ENCODE measurements at regions not wholly inside any gene's neighbourhood (a gene's known extent, or its start where the extent isn't known, plus 50 kb on each side); places are given as distances from the start of the nearest gene placed in this dataset.

DNA sequence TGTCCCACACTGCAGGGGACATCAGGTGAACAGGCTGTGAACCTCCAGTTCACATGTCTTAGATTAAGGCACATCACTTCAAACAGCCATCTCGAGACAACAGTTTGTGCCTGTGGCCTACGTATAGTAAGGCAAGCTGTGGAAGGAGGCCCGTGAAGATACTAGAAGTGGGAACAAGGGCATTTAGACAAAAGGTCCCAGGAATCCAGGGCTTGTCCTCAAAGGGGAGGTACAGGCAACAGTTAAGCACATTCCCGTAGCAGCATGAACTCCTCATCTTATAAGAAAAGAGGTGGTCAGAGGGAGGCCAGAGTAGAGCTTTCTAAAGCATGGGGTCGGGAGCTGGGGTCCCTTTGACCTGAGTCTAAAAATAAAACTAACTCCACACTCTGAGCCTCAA, 122.5 kb upstream of the TRPM3 start:
- Histone ChIP-seq H3K4me3 (no peak overlapping the region), H3K9me3 (no peaks in the 10 kb centered on the region), H3K27ac (no peak overlapping the region), H3K27me3 (no peaks in the 10 kb centered on the region), H3K36me3 (no peaks in the 10 kb centered on the region), H3K4me1 (no peaks in the 10 kb centered on the region)
- TF ChIP-seq, protein P1, sequence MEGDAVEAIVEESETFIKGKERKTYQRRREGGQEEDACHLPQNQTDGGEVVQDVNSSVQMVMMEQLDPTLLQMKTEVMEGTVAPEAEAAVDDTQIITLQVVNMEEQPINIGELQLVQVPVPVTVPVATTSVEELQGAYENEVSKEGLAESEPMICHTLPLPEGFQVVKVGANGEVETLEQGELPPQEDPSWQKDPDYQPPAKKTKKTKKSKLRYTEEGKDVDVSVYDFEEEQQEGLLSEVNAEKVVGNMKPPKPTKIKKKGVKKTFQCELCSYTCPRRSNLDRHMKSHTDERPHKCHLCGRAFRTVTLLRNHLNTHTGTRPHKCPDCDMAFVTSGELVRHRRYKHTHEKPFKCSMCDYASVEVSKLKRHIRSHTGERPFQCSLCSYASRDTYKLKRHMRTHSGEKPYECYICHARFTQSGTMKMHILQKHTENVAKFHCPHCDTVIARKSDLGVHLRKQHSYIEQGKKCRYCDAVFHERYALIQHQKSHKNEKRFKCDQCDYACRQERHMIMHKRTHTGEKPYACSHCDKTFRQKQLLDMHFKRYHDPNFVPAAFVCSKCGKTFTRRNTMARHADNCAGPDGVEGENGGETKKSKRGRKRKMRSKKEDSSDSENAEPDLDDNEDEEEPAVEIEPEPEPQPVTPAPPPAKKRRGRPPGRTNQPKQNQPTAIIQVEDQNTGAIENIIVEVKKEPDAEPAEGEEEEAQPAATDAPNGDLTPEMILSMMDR (IDR thresholded peaks at IDR 0.05 in 4 of 5, conservative IDR thresholded peaks at IDR 0.05 in 1 of 5) = no peak
- no peak for TF ChIP-seq POLR2A (IDR thresholded peaks at IDR 0.05)
- in situ Hi-C loops (cut with MboI; ENCODE audit: low sequenced_read_pairs in 4 of 4) (loop anchor here in 1 of 4 donors (25.0 kb wide), 1 partner anchor 582 kb away; no protein-coding TSS in a partner anchor), intact Hi-C loops (cut with DNase I; ENCODE audit: low total_unique reads) (no loop called here)
- ATAC-seq = no peak
- no peak for DNase-seq

DNA sequence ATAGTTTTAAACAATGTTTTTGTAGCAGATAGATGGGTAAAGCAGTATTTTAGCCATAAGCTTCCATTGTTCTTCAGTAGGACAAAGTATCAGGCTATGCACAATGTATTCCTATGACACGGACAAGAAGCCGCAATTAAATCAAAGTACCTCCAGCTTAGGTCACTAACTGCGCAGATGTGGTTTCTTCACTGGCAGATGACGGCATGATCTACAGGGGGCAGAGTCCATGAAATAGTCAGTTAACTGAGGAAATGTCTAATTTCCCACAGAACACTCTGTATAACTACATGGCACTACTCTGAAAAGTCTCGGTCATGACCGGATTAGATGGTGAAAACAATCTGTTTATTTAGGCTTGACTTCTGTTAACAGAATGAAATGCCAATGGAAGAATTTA, 120.7 kb upstream of the TRPM3 start:
- Histone ChIP-seq H3K9me3 (no peaks in the 10 kb centered on the region), H3K4me1 (no peaks in the 10 kb centered on the region), H3K27me3 (no peaks in the 10 kb centered on the region), H3K4me3 (no peak overlapping the region), H3K36me3 (no peaks in the 10 kb centered on the region), H3K27ac (no peak overlapping the region)
- DNase-seq (no peak), ATAC-seq (no peak)
- intact Hi-C loops (cut with DNase I; ENCODE audit: low total_unique reads) = no loop called here
- TF ChIP-seq POLR2A (IDR thresholded peaks at IDR 0.05) = no peak
- TF ChIP-seq, protein P1 (IDR thresholded peaks at IDR 0.05 in 4 of 5, conservative IDR thresholded peaks at IDR 0.05 in 1 of 5) = no peak
- in situ Hi-C loops (cut with MboI; ENCODE audit: low sequenced_read_pairs in 4 of 4) = loop anchor here in 1 of 4 donors (25.0 kb wide), 1 partner anchor 580 kb away; no protein-coding TSS in a partner anchor

DNA sequence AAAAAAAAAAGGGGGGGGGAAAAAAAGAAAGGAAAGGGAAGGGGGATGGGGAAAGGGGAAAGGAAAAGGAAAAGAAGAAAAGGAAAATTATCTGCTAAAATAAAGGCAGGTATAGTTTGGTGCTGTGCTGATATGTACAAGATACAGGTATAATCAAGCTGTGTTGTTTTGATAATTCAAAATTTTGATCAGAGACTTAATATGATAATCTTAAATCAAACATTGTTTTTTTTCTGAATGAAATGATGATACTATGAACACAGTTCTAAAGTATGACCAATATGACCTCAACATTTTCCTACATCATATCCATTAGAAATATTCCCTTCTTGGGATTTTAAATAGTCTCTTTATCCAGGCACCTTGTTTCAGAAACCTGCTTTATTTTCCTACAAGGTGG, 115.6 kb upstream of the TRPM3 start:
- no peaks in the 10 kb centered on the region for H3K27me3 ChIP-seq
- no peaks in the 10 kb centered on the region for H3K36me3 ChIP-seq
- ATAC-seq = no peak
- in situ Hi-C loops (cut with MboI; ENCODE audit: low sequenced_read_pairs in 4 of 4) (loop anchor here in 1 of 4 donors (25.0 kb wide), 1 partner anchor 575 kb away; no protein-coding TSS in a partner anchor), intact Hi-C loops (cut with DNase I; ENCODE audit: low total_unique reads) (no loop called here)
- no peaks in the 10 kb centered on the region for H3K4me1 ChIP-seq
- no peaks in the 10 kb centered on the region for H3K9me3 ChIP-seq
- H3K4me3 ChIP-seq = no peak overlapping the region
- H3K27ac ChIP-seq = no peak overlapping the region
- no peak for DNase-seq
- no peak for TF ChIP-seq POLR2A (IDR thresholded peaks at IDR 0.05)
- TF ChIP-seq, protein P1 (IDR thresholded peaks at IDR 0.05 in 4 of 5, conservative IDR thresholded peaks at IDR 0.05 in 1 of 5) = no peak

DNA sequence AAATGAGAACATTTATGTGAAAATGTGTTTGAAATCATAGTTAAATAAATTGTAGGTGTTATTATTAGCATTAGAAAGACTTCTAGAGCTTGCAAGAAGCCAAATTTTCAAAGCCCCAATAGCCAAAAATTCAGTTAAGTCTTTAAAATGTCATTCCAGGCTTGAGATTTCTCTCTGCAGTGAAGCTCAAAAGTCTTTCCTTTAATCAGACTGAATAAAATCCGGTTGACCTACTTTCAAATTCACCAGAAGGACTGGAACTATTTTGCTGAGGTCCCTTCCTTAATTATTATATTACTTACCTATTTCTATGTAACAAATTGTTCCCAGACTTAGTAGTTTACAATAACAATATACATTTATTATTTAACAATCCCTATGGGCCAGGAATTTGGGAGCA, 112.2 kb upstream of the TRPM3 start:
- intact Hi-C loops (cut with DNase I; ENCODE audit: low total_unique reads) = no loop called here
- no peaks in the 10 kb centered on the region for H3K9me3 ChIP-seq
- TF ChIP-seq, protein P1 (IDR thresholded peaks at IDR 0.05 in 4 of 5, conservative IDR thresholded peaks at IDR 0.05 in 1 of 5) = no peak
- TF ChIP-seq POLR2A (IDR thresholded peaks at IDR 0.05) = no peak

DNA sequence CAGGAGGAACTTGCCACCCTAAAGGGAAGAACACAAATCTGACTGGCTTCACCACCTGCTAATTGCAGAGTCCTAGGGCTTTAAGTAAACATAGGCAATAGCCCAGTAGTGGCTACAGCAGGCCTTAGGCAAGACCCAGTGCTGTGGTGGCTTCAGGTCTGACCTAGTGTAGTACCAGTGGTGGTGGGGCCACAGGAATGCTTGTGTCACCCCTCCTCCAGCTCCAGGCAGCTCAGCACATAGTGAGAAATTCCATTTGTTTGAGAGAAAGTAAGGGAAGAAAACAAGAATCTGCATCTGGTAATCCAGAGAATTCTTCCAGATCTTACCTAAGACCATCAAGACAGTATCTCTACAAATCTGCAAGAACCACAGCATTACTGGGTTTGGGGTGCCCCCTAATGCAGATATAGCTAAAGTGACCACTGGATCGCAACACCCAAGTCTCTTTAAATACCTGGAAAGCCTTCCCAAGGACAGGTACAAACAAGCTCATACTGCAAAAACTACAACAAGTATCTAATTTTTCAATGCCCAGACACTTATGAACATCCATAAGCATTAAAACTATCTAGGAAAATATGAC, 102.6 kb upstream of the TRPM3 start:
- ATAC-seq (no peak), DNase-seq (no peak)
- in situ Hi-C loops (cut with MboI; ENCODE audit: low sequenced_read_pairs in 4 of 4) = no loop called here
- Histone ChIP-seq H3K9me3 (no peaks in the 10 kb centered on the region), H3K4me3 (no peak overlapping the region), H3K27me3 (no peaks in the 10 kb centered on the region), H3K4me1 (no peaks in the 10 kb centered on the region), H3K27ac (no peak overlapping the region), H3K36me3 (no peaks in the 10 kb centered on the region)
- intact Hi-C loops (cut with DNase I; ENCODE audit: low total_unique reads) = no loop called here
- TF ChIP-seq, protein P1 (IDR thresholded peaks at IDR 0.05 in 4 of 5, conservative IDR thresholded peaks at IDR 0.05 in 1 of 5) = no peak
- TF ChIP-seq POLR2A (IDR thresholded peaks at IDR 0.05) = no peak

More for the DNA sequence above, 112.2 kb upstream of the TRPM3 start:
- ATAC-seq (no peak), DNase-seq (no peak)
- Histone ChIP-seq H3K4me3 (no peak overlapping the region), H3K4me1 (no peaks in the 10 kb centered on the region), H3K27me3 (no peaks in the 10 kb centered on the region), H3K27ac (no peak overlapping the region), H3K36me3 (no peaks in the 10 kb centered on the region)
- in situ Hi-C loops (cut with MboI; ENCODE audit: low sequenced_read_pairs in 4 of 4) = loop anchor here in 1 of 4 donors (25.0 kb wide), 1 partner anchor 571 kb away; no protein-coding TSS in a partner anchor
